BE2C (cell line): ENCODE measurements at regions not wholly inside any gene's neighbourhood (a gene's known extent, or its start where the extent isn't known, plus 50 kb on each side); places are given as distances from the start of the nearest gene placed in this dataset.

Experiments used
- DNase-seq: peaks from one replicate; pipeline ENCODE4 v3.0.0-alpha.2; 2020
- H3K27me3 ChIP-seq: fragments of 250-450 bp; sonication (Bioruptor Pico); 2 replicates; pipeline ENCODE4 v1.5.1; 2020; ENCODE audit warnings: mild to moderate bottlenecking
- H3K36me3 ChIP-seq: fragments of 250-450 bp; sonication (Bioruptor Pico); 2 replicates; pipeline ENCODE4 v1.5.1; 2020; ENCODE audit warnings: mild to moderate bottlenecking
- H3K4me1 ChIP-seq: fragments of 250-450 bp; sonication (Bioruptor Pico); 2 replicates; pipeline ENCODE4 v1.5.1; 2020
- H3K4me3 ChIP-seq: 2 replicates; pipeline ENCODE4 v1.5.1; 2011; ENCODE audit warnings: low read depth, low read length
- H3K9me3 ChIP-seq: fragments of 250-450 bp; sonication (Bioruptor Pico); 2 replicates; pipeline ENCODE4 v1.5.1; 2020
- CTCF ChIP-seq: IDR thresholded peaks from 2 replicates; pipeline ENCODE4 v1.5.1; 2012; ENCODE audit warnings: mild to moderate bottlenecking, low read depth, low read length

- DNase-seq, result no peak
- no peaks in the 10 kb centered on the region for H3K36me3 ChIP-seq
- H3K4me3 ChIP-seq, result no peak overlapping the region
- no peaks in the 10 kb centered on the region for H3K27me3 ChIP-seq
- TF ChIP-seq CTCF, result no peak
- no peaks in the 10 kb centered on the region for H3K4me1 ChIP-seq
- no peaks in the 10 kb centered on the region for H3K9me3 ChIP-seq
Measured at GRCh38 chr18:38996056-38996455, 1430.5 kb upstream of the CELF4 start.

- no peak overlapping the region for H3K4me3 ChIP-seq
- no peaks in the 10 kb centered on the region for H3K27me3 ChIP-seq
- H3K36me3 ChIP-seq, result no peaks in the 10 kb centered on the region
- TF ChIP-seq CTCF, result no peak
- H3K9me3 ChIP-seq, result no peaks in the 10 kb centered on the region
- no peak for DNase-seq
- no peaks in the 10 kb centered on the region for H3K4me1 ChIP-seq
Measured at GRCh38 chr18:38993342-38993741, 1427.7 kb upstream of the CELF4 start.

GRCh38 chr18:38984968-38985367 is 1419.4 kb upstream of the CELF4 start:
- TF ChIP-seq CTCF, result no peak
- no peak overlapping the region for H3K4me3 ChIP-seq
- H3K36me3 ChIP-seq, result no peaks in the 10 kb centered on the region
- DNase-seq, result no peak
- no peaks in the 10 kb centered on the region for H3K27me3 ChIP-seq
- no peaks in the 10 kb centered on the region for H3K4me1 ChIP-seq
- H3K9me3 ChIP-seq, result no peaks in the 10 kb centered on the region

- Histone ChIP-seq H3K4me1 (no peaks in the 10 kb centered on the region), H3K9me3 (no peaks in the 10 kb centered on the region), H3K4me3 (no peak overlapping the region), H3K36me3 (no peaks in the 10 kb centered on the region), H3K27me3 (no peaks in the 10 kb centered on the region)
- no peak for DNase-seq
- no peak for TF ChIP-seq CTCF
Measured at GRCh38 chr18:38982072-38982471, 1416.5 kb upstream of the CELF4 start.

GRCh38 chr18:38981389-38981788 is 1415.8 kb upstream of the CELF4 start:
- DNase-seq, result no peak
- H3K4me3 ChIP-seq, result no peak overlapping the region
- H3K9me3 ChIP-seq, result no peaks in the 10 kb centered on the region
- no peaks in the 10 kb centered on the region for H3K4me1 ChIP-seq
- no peaks in the 10 kb centered on the region for H3K27me3 ChIP-seq
- H3K36me3 ChIP-seq, result no peaks in the 10 kb centered on the region
- TF ChIP-seq CTCF, result no peak

GRCh38 chr18:38980420-38980819 is 1414.8 kb upstream of the CELF4 start:
- no peak for TF ChIP-seq CTCF
- Histone ChIP-seq H3K36me3 (no peaks in the 10 kb centered on the region), H3K4me3 (no peak overlapping the region), H3K9me3 (no peaks in the 10 kb centered on the region), H3K27me3 (no peaks in the 10 kb centered on the region), H3K4me1 (no peaks in the 10 kb centered on the region)
- DNase-seq, result no peak
